B cell (primary cell): ENCODE measurements at regions not wholly inside any gene's neighbourhood (a gene's known extent, or its start where the extent isn't known, plus 50 kb on each side); places are given as distances from the start of the nearest gene placed in this dataset.

ENCODE experiments used
- ATAC-seq: fragments of 200-7000 bp; cut with Tn5 transposase; one replicate; pipeline ENCODE4 v1.10.0; 2021; ENCODE audit warnings: low read depth, mild to moderate bottlenecking, moderate number of reproducible peaks, moderate library complexity
- CTCF ChIA-PET: fragments of 350-600 bp; sonication (Branson Sonifier 250); formaldehyde crosslinking; loops from one replicate; lab custom pipeline; 2021; ENCODE audit warnings: antibody characterized with exemption, inconsistent platforms; lab: Charles Lee
- POLR2A ChIA-PET: fragments of 350-600 bp; sonication (Branson Sonifier 250); formaldehyde crosslinking; loops from one replicate; lab custom pipeline; 2021; ENCODE audit warnings: antibody characterized with exemption; lab: Charles Lee
- DNase-seq: peaks from one replicate; pipeline ENCODE4 v3.0.0; 2013
- H2AFZ ChIP-seq: 2 replicates; pipeline ENCODE4 v1.6.1; 2012; ENCODE audit warnings: mild to moderate bottlenecking, low read depth, low read length; ENCODE audit not compliant: insufficient read depth, poor library complexity, severe bottlenecking
- H3K27ac ChIP-seq, 2 donors: 1 replicate in 1 of 2; 2 replicates in 1 of 2; pipeline ENCODE4 v1.5.1; 2012 to 2013; ENCODE audit warnings: low read length in 2 of 2, mild to moderate bottlenecking in 2 of 2, moderate library complexity in 1 of 2
- H3K27me3 ChIP-seq, 4 experiments: fragments of 200-600 bp in 1 of 4; sonication (generic) in 1 of 4; replicated peaks in 1 of 4; 1 replicate in 2 of 4; 2 replicates in 2 of 4; pipeline versions ENCODE4 v1.6.1 to v1.7.0; 2013 to 2016; ENCODE audit warnings: low read length in 3 of 4, mild to moderate bottlenecking in 2 of 4, mixed read lengths in 1 of 4, moderate library complexity in 1 of 4; ENCODE audit not compliant: insufficient read depth in 4 of 4, control insufficient read depth in 3 of 4; ENCODE audit errors: control extremely low read depth in 1 of 4
- H3K36me3 ChIP-seq, 2 experiments: replicated peaks in 1 of 2; 1 replicate in 1 of 2; 2 replicates in 1 of 2; pipeline versions ENCODE4 v1.6.1 to v1.7.1; 2013; ENCODE audit warnings: low read length in 1 of 2; ENCODE audit not compliant: insufficient read depth in 2 of 2, control insufficient read depth in 1 of 2; ENCODE audit errors: control extremely low read depth in 1 of 2, extremely low read depth in 1 of 2
- H3K4me1 ChIP-seq, 2 donors: fragments of 200-600 bp in 1 of 2; sonication (generic) in 1 of 2; 1 replicate in 1 of 2; 2 replicates in 1 of 2; pipeline versions ENCODE4 v1.5.1 to v1.6.1; 2013 to 2017; ENCODE audit warnings: low read length in 2 of 2; ENCODE audit not compliant: control insufficient read depth in 2 of 2, insufficient read depth in 2 of 2
- H3K4me2 ChIP-seq: replicated peaks from 2 replicates; pipeline ENCODE3; 2012; ENCODE audit warnings: mild to moderate bottlenecking, low read depth, low read length; ENCODE audit not compliant: poor library complexity, severe bottlenecking
- H3K4me3 ChIP-seq, 5 experiments: fragments of 200-600 bp in 1 of 5; sonication (generic) in 1 of 5; 1 replicate in 3 of 5; 2 replicates in 2 of 5; pipeline versions ENCODE4 v1.5.1 to v1.7.0; 2011 to 2016; ENCODE audit warnings: low read length in 4 of 5, mild to moderate bottlenecking in 4 of 5, low read depth in 2 of 5, control low read depth in 1 of 5, moderate library complexity in 1 of 5; ENCODE audit not compliant: insufficient read depth in 1 of 5; ENCODE audit errors: control extremely low read depth in 1 of 5, extremely low read depth in 1 of 5
- H3K79me2 ChIP-seq: fragments of 200-600 bp; sonication (generic); one replicate; pipeline ENCODE4 v1.6.0; 2016; ENCODE audit warnings: low read length; ENCODE audit not compliant: control insufficient read depth, insufficient read depth
- H3K9ac ChIP-seq: fragments of 200-600 bp; sonication (generic); 2 replicates; pipeline ENCODE4 v1.6.1; 2017; ENCODE audit warnings: mild to moderate bottlenecking, low read length, moderate library complexity
- H3K9me3 ChIP-seq, 3 donors: one replicate each; pipeline versions ENCODE4 v1.6.1 to v1.7.1; 2013; ENCODE audit warnings: low read length in 2 of 3; ENCODE audit not compliant: control insufficient read depth in 2 of 3, insufficient read depth in 1 of 3; ENCODE audit errors: control extremely low read depth in 1 of 3
- H4K20me1 ChIP-seq: 2 replicates; pipeline ENCODE4 v1.6.0; 2012; ENCODE audit warnings: mild to moderate bottlenecking, low read length; ENCODE audit not compliant: insufficient read depth, control insufficient read depth, poor library complexity, severe bottlenecking
- H3K27ac Mint-ChIP-seq: one replicate; pipeline ENCODE4 v1.8.0; 2021; ENCODE audit warnings: mixed read lengths
- H3K27me3 Mint-ChIP-seq: one replicate; pipeline ENCODE4 v1.8.0; 2021; ENCODE audit warnings: mixed read lengths
- H3K4me1 Mint-ChIP-seq: one replicate; pipeline ENCODE4 v1.8.0; 2021; ENCODE audit warnings: mixed read lengths
- H3K4me3 Mint-ChIP-seq: one replicate; pipeline ENCODE4 v1.8.0; 2021; ENCODE audit warnings: mixed read lengths
- H3K9me3 Mint-ChIP-seq: one replicate; pipeline ENCODE4 v1.8.0; 2022; ENCODE audit warnings: mixed read lengths; ENCODE audit not compliant: insufficient read depth
- EZH2 ChIP-seq: IDR thresholded peaks from 2 replicates; pipeline ENCODE4 v1.6.1; 2012; ENCODE audit warnings: borderline replicate concordance, low read depth, mild to moderate bottlenecking, moderate library complexity, low read length; ENCODE audit not compliant: insufficient read depth, poor library complexity, severe bottlenecking
- WGBS: methylation state at CpG from one replicate; pipeline ENCODE4 v1.1.5; 2013; ENCODE audit warnings: missing lambda C conversion rate; ENCODE audit not compliant: insufficient coverage; 5-methylcytosine and 5-hydroxymethylcytosine counted together
- intact Hi-C: fragments of 100-400 bp; cut with micrococcal nuclease; formaldehyde crosslinking; loops from one replicate; pipeline ENCODE4 v1.10.0; 2022
- TF ChIP-seq, protein P1 (sequence below): fragments of 200-600 bp; IDR thresholded peaks from one replicate; pipeline ENCODE4 v1.8.0; 2022; ENCODE audit warnings: antibody characterized with exemption, mild to moderate bottlenecking

DNA sequence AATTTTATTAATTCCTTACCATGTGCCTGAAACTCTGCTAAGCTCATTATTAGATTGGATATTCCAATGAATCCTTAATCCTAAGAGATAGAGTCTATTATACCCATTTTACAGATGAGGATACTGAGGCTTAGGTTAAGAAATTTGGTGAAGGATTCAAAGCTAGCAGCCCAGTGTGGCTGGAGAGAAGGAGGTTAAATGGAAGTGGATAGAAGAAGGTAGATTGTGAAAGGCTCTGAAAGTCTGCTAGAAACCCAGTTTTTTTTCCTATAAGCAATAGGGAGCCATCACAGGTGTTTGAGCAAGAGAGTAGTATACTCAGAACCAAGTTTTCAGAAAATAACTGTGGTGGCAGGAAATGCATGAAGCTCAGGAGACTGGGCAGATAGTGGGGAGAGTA lies 265.8 kb upstream of the NEBL start:
- TF ChIP-seq, protein P1, sequence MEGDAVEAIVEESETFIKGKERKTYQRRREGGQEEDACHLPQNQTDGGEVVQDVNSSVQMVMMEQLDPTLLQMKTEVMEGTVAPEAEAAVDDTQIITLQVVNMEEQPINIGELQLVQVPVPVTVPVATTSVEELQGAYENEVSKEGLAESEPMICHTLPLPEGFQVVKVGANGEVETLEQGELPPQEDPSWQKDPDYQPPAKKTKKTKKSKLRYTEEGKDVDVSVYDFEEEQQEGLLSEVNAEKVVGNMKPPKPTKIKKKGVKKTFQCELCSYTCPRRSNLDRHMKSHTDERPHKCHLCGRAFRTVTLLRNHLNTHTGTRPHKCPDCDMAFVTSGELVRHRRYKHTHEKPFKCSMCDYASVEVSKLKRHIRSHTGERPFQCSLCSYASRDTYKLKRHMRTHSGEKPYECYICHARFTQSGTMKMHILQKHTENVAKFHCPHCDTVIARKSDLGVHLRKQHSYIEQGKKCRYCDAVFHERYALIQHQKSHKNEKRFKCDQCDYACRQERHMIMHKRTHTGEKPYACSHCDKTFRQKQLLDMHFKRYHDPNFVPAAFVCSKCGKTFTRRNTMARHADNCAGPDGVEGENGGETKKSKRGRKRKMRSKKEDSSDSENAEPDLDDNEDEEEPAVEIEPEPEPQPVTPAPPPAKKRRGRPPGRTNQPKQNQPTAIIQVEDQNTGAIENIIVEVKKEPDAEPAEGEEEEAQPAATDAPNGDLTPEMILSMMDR: no peak
- TF ChIP-seq EZH2: no peak
- CTCF ChIA-PET: no interaction called here
- Histone ChIP-seq H3K79me2 (no peaks in the 10 kb centered on the region), H2AFZ (no peak overlapping the region), H3K4me3 (no peak overlapping the region), H3K4me2 (no peak overlapping the region), H3K4me1 (no peaks in the 10 kb centered on the region), H3K9ac (no peak overlapping the region), H3K27ac (no peak overlapping the region), H4K20me1 (no peaks in the 10 kb centered on the region), H3K36me3 (no peaks in the 10 kb centered on the region), H3K27me3 (no peaks in the 10 kb centered on the region), H3K9me3 (no peaks in the 10 kb centered on the region)
- DNase-seq: no peak
- POLR2A ChIA-PET: no interaction called here
- H3K4me1 Mint-ChIP-seq: no peaks in the 10 kb centered on the region
- intact Hi-C loops: no loop called here
- H3K9me3 Mint-ChIP-seq: peaks cover 2% of the 10 kb centered on the region
- H3K4me3 Mint-ChIP-seq: no peak overlapping the region
- H3K27ac Mint-ChIP-seq: no peak overlapping the region
- ATAC-seq: no peak
- no peaks in the 10 kb centered on the region for H3K27me3 Mint-ChIP-seq

DNA sequence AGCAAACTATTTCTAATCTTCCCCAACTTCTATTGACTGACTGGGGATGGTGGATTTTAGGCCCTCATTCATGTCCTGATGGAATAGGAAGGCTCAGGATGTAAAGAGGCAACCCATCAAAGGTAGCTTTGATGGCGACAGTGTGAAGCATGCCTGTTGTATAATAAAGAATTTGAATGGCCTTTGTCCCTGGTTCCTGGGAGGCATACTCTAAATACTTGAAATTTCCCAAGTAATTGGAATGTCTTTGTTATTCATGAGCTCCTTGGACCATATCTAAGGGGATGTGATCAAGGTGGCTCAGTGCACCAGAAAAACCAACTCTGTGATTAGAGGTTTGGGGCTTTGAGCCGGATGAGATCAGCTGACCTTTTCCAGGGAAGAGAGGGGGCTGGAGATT lies 264.5 kb upstream of the NEBL start:
- POLR2A ChIA-PET: no interaction called here
- H3K79me2 ChIP-seq: no peaks in the 10 kb centered on the region
- ATAC-seq (no peak), DNase-seq (no peak)
- H2AFZ ChIP-seq: no peak overlapping the region
- no peak overlapping the region for H3K27ac ChIP-seq
- H3K9ac ChIP-seq: no peak overlapping the region
- no peaks in the 10 kb centered on the region for H3K27me3 ChIP-seq
- TF ChIP-seq, protein P1: no peak
- no peak for TF ChIP-seq EZH2
- H3K4me3 ChIP-seq: no peak overlapping the region
- H3K4me1 ChIP-seq: no peaks in the 10 kb centered on the region
- WGBS: 93% methylated on average over 2 of the region's 2 CpGs
- H4K20me1 ChIP-seq: no peaks in the 10 kb centered on the region
- no peaks in the 10 kb centered on the region for H3K9me3 ChIP-seq
- no peaks in the 10 kb centered on the region for H3K4me1 Mint-ChIP-seq
- no peaks in the 10 kb centered on the region for H3K36me3 ChIP-seq
- CTCF ChIA-PET: no interaction called here
- no peaks in the 10 kb centered on the region for H3K27me3 Mint-ChIP-seq
- H3K4me2 ChIP-seq: no peak overlapping the region
- H3K4me3 Mint-ChIP-seq: no peak overlapping the region
- no peak overlapping the region for H3K27ac Mint-ChIP-seq
- H3K9me3 Mint-ChIP-seq: peaks cover 2% of the 10 kb centered on the region
- intact Hi-C loops: no loop called here
